ENCODE measurements at regions not wholly inside any gene's neighbourhood (a gene's known extent, or its start where the extent isn't known, plus 50 kb on each side); places are given as distances from the start of the nearest gene placed in this dataset.

DNA sequence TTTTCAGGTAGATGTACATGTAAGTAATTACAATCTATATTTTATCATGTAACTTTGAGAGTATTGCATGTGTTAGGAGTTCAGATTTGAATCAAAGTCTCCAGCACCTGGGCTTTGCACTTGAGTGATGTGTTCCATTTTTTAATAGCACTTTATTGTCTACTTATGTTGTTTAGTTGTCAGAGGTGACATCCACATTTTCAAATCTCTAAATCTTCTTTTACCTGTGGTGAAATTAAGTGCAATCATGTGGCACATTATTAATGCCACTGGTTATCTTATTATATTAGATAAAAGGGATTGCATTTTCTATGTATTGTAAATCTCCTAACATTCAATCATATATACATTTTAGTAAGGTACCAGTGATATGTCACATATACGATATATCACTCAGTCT is 333.4 kb downstream of the AASDHPPT start:
- no peak for DNase-seq

DNA sequence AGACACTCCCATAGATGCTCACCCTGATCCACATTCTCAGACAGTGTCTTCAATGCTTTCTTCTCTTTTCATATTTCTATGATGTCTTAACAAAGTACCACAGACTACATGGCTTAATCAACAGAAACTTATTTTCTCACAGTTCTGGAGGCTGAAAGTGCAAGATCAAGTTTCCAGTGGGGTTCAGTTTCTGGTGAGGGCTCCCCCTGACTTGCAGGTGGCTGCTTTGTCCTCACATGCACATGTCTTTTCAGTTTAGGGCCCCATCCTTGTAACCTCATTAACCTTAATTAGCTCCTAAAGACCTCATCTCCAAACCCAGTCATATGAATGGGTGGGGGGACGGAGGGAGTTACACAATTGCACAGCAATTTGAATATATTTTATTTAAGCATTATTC is 335.8 kb downstream of the AASDHPPT start:
- DNase-seq = no peak

DNA sequence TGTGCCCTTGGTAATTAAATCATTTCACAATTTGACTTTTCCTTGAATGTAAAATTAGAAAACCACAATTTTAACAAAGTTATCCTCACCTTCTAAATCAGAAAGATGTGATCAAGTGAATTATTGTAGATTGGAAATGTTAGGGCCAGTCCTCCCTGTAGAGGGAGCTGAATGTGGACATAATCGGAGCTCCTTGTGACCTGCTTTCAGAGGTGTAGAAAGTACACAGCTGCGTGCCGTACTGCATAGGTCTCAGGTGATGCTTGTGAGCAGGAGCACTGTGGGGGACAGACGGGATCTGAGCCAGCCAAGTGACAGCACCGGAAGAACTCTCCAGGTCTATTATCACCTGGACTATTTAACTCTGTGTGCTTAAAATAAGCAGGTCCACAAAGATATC is 338.0 kb downstream of the AASDHPPT start:
- no peak for DNase-seq

DNA sequence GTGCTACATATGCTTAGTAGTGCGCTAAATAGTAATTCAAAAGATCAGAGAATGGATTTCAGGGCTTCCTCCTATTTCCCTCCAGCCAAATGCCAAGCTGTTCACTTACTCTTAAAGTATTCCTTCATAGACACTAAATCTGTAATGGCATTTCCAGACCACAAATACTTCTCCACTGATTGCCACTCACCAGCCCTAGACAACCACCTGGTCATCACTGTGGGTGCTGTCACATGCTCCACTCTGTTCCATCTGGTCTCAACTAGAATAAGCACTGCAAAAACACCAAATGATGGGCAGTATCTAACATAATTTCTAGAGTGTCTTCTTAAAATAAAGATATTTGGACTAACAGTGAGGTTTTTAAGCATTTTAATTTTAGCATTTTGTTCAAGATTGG is 341.3 kb downstream of the AASDHPPT start:
- no peak for DNase-seq

DNA sequence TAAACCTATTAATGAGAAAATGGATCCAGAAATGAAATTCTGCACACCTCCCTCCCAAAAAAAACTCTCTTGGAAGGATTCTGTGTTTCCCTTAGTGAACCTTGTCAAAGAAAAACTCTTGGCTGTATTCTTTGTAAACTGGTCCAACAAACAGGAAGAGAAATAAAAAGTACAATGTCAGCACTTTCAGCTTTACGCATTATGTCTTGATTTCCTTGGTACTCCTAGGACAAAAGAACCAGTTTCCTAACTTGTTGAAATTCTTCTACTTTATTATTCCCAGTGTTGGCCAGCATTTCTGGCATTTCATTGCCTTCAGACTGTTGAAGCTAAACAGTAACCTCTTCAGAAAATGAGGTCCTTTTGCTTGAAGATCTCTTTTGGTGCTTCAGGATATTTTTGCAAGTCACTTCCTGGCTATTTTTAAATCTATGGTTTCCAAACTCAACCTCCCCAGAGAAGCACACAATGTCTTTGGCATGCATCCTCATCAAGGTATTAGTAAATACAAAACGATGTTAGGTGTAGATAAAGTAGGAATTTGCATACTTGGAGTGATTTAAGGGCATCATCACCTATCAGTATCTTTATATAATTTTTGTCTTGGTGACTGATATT is 342.7 kb downstream of the AASDHPPT start:
- no peak for DNase-seq

DNA sequence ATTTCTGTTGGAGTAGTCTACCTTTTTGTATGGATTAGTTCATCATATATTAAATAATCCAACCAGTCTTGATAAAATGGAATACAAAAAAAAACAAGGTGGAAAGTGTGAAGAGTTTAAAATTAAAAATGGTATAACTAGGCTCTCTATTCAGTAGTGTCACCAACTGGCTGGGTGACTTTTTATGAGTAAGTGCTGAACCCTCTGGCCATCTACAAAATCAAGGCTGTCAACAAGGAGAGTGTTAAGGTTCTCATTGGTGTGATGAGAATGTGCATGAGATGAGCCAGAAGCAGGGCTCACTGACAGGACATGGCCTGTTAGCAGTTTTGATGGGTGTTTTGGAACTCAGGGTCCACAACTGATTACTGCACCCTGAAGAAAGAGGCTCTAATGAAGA is 343.2 kb downstream of the AASDHPPT start:
- no peak for DNase-seq

DNA sequence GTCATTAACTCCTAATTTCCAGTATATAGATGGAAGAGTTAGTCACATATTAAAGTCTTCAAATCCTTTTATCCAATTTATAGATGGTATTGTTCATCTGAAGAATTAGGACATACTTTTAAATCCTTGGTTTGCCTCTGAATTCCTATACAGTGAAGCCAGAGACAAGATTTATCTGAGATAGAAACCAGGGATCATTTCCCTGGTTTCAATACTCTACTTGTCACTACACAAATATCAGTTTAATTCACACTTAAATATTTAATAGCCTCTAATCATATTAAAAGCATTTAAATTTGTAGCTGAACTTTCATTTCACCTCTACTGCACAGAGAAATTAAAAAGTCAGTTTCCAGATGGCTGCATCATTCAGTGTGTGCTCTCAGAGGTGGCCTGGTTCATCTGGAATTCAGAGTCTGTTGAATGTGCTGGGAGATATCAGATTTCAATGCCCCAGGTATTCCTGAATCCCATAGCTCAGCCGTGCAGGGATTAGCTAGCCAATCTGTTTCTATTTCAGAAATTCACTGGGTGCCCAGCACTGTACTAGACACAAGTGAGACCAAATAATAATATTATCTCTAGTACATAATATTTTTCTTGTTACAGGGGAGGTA is 344.3 kb downstream of the AASDHPPT start:
- no peak for DNase-seq

DNA sequence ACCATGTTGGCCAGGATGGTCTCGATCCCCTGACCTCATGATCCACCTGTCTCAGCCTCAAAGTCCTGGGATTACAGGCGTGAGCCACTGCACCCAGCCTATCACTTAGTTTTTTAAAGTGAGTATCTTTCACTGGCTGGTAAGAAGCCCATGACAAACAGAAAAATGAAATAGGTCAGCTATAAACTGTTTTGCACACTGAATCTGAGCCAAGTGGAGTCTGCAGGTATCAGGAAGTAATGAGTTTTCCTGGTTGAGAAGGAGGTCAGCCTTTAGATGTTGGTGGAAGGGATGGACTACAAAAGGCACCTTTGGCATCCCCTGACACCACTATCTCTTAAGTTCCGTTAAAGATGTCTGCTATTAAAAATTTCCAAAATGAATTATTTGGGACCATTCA is 345.1 kb downstream of the AASDHPPT start:
- DNase-seq = no peak

DNA sequence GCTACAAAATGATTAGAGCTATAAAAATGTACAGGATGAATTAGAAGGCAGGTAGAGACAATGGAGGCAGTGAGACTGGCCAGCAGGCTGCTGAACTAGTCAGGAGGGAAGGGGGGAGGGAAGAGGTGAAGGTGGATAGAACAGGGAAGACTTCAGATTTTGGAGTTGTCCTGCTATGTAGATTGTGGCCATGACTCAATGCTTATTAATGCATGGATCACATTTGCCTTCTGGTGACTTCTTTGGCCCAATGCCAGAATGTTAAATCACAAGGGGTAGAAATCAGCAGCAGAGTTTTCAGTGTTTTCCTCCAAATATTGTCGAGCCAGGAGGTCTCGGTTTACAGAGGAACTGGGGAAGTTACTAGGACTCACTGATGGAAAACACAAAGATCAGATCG is 346.6 kb downstream of the AASDHPPT start:
- DNase-seq = no peak

DNA sequence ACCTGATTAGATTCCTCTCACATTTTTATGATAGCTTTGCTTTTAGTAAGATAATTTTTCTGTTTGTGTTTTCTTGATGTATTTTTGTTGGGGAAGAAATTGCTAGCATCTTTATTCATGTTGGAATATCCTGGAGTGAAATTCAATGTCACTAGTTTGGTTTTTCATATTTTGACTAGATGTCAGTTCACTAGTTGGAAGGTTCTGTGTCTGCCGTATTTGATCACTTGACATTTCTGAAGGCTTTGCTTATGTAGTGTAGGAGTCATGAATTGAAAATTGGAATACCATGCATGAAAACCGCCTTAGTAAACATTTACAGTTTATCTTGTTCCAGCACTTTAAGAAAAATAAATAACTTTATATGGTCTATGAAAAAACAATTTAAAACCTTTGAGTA is 348.4 kb downstream of the AASDHPPT start:
- DNase-seq = no peak

DNA sequence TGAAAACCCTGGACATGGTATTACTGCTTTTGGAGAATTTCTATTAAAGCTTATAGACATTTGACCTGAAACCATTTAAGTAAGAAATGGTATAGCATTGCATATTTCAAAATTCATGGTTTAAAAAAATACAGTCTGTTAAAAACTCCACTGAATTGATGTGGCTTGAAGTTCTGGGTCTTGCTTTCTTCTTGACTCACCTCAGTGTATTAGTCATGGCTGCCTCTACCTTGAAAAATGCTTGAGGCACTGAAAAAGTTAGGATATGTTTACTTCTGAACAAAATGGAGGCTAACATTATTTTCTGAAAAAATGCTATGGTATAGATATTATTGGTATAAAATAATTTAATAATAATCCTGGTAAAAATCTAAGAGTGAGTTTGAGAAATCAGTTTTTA is 349.2 kb downstream of the AASDHPPT start:
- no peak for DNase-seq

DNA sequence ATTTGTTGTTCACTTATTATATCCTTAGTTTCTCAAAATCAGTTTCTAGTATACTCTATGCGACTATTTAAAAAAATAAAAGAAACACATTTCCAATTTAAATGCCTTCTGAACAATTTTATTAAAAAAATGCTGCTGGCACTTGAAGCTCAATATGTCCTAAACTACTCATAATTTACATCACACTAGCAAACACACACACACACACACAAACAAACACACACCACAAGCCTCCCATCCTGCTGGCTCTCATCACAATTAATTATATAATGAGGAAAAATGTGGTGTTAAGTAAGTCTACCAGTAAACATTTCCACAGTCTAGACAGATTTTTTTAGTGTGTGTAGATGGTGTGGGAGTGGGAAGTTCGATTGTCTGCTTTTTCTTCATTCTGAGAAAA is 350.3 kb downstream of the AASDHPPT start:
- no peak for DNase-seq

DNA sequence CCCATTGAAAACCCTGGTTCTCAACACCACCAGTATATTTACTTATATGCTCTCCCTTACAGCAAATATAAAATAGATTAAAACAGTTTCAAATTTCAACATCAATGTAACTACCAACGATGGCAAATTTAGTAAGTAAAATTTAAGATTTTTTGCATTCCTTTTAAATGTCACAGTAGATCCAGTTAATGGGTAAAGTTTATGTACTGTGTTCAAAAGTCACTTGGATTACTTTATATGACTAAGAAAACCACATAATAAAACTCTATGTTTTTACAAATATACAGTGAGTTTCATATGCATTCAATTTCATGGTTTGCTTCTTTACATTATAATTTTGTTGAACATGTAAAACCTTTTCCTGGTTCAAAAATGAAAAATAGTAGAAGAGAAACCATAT is 364.6 kb downstream of the AASDHPPT start:
- DNase-seq = no peak

DNA sequence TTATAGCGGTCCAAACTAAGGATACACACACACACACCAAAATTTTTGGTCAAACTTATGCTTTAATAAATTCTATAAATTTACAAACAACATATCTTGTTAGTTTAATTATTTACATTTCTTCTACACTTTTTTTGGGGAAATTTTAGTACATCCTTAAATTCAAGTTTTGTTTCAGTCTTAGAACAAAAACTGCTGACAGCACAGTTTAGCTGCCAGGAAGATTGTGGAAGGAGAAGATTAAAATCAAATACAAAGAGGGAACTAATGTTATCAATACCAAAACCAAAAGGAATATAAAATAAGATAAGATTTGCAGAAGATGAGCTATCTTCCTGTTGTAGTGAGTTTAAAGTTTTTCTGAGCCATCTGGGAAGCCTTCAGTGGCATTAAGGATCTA is 368.8 kb downstream of the AASDHPPT start:
- no peak for DNase-seq

DNA sequence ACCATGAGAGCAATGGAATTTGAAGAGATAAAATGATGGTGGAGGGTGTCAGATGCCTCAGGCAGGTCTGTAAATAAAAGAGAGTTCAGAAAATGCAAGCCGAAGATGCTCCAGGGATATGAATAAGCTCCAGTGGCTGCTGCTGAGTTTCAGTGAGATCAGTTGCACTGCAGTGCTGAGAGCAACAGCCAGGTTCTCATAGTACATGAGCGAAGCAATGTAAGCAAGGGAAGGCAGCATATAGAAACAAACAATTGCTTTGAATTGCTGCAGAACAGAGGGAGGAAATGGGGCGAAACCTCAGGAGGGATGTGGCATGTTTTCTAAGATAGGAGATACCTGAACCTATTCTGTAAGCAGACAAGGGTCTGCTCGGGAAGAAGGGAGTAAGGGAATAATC is 369.5 kb downstream of the AASDHPPT start:
- no peak for DNase-seq

DNA sequence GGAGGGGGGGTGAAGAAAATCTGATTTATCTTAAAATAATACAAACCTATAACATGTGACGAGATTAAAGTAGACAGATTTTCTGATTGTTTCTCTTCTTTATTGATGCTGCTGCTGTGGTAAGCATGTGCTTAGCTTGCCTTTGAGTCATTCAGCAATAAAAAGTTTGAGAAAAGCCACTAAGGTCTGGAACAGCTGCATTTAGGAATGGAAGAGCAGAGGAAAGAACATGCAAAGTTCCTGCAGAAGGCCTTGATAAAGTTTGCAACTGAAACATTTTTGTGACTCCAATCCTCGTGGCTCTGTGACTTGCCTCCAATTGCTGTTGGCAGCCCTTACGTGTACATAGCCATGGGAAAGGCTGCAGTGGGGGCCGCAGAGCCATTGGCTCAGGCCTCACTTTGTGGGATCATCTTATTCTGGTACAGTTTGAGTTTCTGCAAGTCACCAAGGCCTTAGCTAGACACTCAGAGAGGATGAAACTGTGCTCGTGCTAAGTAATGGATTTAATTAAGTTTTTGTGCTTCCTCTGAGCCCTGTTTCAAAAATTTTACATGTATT is 370.2 kb downstream of the AASDHPPT start:
- no peak for DNase-seq

DNA sequence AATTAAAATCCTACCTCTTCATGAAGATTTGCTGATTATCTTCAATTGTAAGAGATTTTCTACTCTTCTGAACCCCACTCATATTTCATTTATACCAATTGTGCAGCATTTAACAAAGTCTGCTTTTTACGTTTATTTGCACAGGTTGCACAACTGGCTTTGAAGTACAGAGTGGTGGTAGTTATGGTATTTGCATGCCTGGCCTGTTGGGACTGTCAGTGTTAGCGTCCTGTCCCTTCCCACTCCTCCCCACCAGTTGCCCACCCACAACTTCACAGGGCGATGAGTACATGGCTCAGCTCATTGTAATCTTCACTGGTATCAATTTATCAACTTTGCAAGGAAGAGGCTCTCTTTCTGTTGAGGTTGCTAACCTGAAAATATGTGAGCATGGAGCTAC is 372.3 kb downstream of the AASDHPPT start:
- no peak for DNase-seq

DNA sequence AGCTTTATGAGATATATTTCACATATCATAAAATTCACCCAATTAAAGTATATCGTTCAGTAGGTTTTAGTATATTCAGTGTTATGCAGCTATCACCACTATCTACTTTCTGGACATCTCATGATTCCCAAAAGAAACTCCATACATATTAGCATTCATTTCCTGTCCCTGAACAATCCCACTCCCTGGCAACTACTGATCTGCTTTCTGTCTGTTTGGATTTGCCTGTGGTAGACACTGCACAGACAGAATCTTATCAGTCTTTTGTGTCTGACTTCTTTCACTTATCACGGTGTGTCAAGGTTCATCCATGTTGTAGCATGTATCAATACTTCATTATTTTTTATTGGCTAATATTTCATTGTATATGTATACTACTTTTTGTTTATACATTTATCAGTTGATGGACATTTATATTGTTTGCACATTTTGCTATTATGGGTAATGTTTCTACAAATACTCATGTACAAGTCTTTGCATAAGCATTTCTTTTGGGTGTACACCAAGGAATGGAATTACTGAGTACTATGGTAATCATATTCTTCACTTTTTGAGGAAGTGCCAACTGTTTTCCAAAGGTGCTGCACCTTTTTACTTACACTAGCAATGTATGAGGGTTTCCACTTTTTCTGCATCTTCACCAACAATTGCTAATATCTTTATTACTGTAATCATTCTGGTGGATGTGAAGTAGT is 373.9 kb downstream of the AASDHPPT start:
- DNase-seq = no peak

DNA sequence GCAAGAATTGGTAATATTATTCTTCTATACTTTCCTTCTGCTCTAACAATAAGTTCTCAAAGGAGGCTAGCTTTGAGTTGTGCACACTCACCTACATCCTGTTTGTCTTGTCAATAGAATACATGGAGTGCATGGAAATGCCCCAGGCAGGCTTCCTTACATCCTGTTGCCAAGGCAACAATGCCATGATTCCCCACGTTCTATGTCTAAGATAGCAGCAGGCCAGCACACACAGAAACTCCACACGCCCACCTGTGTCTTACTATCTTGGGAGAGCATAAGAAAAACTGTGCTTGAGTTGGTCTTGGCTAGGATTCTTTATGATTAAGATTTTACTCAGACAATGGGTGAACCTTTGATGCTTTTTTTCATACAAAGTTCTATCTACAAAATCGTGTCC is 379.2 kb downstream of the AASDHPPT start:
- no peak for DNase-seq

DNA sequence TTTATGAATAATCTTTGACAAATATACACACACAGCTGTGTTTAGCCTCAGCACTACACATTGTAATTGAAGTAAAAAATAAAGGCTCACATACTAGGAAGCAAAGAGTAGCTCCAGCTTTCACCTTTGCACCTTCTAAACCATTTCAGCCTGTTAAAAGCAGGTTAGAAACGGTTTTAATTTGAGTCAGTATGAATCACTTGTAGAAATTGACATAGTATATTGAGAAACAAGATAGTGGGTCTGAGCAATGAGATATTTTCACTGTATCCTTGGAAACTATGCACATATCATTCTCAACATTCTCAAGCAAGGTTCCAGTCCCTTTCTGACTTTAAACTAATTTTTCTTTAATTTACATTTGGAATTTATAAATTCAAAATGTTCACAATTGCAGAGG is 380.3 kb downstream of the AASDHPPT start:
- no peak for DNase-seq

DNA sequence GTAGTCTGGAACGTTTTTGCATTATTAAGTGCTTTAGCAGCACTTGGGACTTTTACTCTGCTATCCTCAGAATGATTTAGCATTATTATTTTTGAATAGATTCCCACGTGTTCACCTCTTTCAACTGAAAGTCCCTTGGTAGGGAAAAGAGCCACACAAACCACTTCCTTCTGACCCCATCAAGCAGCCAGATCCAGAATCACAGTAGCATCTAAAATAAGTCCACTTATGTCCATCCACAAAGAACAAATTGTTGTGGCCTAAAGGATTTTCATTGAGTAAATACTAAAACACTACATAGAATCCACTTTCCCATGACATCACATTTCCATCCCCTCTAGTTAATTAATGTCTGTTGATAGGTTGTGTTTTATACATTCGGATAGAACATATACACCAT is 381.7 kb downstream of the AASDHPPT start:
- DNase-seq = no peak

DNA sequence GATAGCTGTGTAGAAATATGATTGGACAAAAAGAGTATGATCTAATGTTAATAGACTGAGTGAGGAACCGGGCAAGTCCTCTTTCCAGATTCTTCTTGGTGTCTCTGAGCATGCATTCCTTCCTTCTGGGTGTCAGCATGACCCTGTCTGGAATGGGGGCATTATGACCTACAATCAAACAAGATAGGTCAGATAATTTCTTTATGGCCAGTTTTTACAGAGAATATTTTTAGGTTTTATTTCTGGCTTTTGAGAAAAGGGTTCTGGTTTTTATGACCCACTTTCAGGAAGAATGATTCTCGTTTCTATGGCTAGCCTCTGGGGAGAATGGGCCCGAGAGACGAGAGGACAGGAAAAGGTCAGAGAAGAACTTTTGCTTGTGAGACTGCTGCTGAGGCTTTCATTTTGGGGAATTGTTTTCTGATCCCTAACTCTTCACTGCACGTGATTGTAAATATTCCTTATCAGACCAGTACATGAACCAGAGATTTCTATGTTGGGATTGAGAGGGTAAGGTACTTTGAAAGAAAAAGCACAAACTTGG is 383.8 kb downstream of the AASDHPPT start:
- DNase-seq = no peak

DNA sequence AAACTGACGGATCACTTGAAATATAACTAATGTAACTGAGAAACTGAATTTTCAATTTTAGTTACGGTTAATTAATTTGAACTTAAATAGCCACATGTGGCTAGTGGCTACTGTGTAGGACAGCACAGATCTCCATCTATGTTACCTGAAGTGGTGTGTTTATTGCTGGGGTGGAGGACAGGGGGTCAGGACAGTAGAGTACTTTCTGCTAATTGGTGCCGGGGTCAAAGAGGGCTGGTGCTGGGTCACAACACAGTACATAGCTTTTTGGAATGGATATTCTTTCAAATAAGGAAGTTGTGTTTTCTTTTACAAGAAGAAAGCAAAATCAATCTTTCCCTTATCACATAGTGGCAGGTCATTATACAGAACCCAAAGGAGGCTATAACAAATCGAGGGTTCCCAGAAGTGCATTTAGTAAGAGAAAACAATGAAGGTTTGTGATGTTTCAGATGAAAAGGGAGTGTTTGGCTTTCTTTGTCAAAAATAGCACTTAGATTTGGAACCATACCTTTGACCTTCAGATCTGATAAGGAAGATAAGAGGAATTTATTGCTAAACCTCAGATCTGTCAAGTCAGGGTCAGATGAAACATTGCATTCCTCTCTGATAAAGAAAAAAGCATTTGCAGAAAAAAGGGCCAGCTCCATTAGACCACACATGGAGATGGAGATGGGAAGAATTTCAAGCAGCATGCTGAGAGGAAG is 384.5 kb downstream of the AASDHPPT start:
- DNase-seq = no peak
